Stomach (tissue), 4 donors: ENCODE measurements at regions not wholly inside any gene's neighbourhood (a gene's known extent, or its start where the extent isn't known, plus 50 kb on each side); places are given as distances from the start of the nearest gene placed in this dataset.

Experiments used
- EP300 ChIP-seq: sonication (generic); formaldehyde crosslinking; IDR thresholded peaks from one replicate; pipeline ENCODE4 v1.6.1; 2017; ENCODE audit warnings: antibody characterized with exemption
- POLR2A ChIP-seq, 4 donors: fragments of 450-650 bp; IDR thresholded peaks; one replicate each; pipeline ENCODE4 v1.6.1; 2016; ENCODE audit warnings: antibody characterized with exemption in 4 of 4, control low read depth in 2 of 4, mild to moderate bottlenecking in 1 of 4, moderate library complexity in 1 of 4
- POLR2AphosphoS5 ChIP-seq, 3 donors: sonication (generic); formaldehyde crosslinking; IDR thresholded peaks; one replicate each; pipeline ENCODE4 v1.6.1; 2016; ENCODE audit warnings: antibody characterized with exemption in 3 of 3
- TF ChIP-seq, protein P1 (sequence below), 7 experiments: fragments of 450-650 bp in 4 of 7; fragments of 200-600 bp in 3 of 7; sonication (generic) in 3 of 7; IDR thresholded peaks; one replicate each; pipeline ENCODE4 v1.5.1; 2016 to 2019; ENCODE audit warnings: antibody characterized with exemption in 7 of 7, control low read depth in 2 of 7, mild to moderate bottlenecking in 1 of 7

DNA sequence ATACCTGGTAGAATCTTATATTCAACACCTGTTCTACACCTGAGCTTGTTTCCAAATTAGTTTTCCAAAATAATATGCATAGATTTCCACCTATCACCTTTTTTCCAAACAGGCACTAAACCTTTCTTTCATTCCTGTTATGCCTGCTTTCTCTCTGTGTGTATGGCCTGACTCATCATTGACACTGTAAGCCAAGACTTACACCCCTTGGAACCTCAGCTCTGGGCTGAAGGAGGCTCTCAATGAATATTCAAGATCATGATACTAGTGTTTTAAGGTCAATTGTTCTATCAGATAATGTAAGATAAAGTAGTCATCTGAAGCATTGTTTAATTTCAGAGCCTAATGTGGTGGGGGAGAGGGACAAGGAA, 1193.3 kb downstream of the FLRT2 start:
- TF ChIP-seq, protein P1, sequence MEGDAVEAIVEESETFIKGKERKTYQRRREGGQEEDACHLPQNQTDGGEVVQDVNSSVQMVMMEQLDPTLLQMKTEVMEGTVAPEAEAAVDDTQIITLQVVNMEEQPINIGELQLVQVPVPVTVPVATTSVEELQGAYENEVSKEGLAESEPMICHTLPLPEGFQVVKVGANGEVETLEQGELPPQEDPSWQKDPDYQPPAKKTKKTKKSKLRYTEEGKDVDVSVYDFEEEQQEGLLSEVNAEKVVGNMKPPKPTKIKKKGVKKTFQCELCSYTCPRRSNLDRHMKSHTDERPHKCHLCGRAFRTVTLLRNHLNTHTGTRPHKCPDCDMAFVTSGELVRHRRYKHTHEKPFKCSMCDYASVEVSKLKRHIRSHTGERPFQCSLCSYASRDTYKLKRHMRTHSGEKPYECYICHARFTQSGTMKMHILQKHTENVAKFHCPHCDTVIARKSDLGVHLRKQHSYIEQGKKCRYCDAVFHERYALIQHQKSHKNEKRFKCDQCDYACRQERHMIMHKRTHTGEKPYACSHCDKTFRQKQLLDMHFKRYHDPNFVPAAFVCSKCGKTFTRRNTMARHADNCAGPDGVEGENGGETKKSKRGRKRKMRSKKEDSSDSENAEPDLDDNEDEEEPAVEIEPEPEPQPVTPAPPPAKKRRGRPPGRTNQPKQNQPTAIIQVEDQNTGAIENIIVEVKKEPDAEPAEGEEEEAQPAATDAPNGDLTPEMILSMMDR (IDR thresholded peaks at IDR 0.05): no peak
- TF ChIP-seq POLR2A (IDR thresholded peaks at IDR 0.05) (no peak), EP300 (no peak), POLR2AphosphoS5 (IDR thresholded peaks at IDR 0.05) (no peak)
